ENCODE measurements at regions not wholly inside any gene's neighbourhood (a gene's known extent, or its start where the extent isn't known, plus 50 kb on each side); places are given as distances from the start of the nearest gene placed in this dataset.

DNA sequence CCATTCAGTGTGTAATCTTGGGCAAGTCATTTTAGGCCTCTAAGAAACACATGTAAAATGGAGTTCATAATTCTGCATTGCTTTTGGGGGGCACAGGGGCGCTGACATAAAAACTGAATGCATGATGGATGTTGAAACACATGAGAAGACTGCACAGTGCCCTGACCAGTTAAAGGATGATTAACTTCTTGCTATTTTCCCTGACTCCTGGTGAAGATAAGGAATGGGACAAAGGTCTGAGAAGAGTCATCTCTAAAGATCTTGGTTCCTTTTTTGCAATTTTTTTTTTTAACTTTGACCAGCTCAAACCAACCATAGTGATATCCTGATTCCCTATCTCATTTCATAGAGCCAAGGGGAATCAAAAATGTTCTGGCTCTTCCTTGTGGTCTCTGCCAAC is 134.9 kb upstream of the TENM4 start:
- no peaks in the 10 kb centered on the region for H3K36me3 ChIP-seq
- no peak overlapping the region for H3K27ac ChIP-seq
- no peaks in the 10 kb centered on the region for H3K27me3 ChIP-seq
- TF ChIP-seq POLR2AphosphoS5 (IDR thresholded peaks at IDR 0.05): no peak
- no peak for TF ChIP-seq EP300 (IDR thresholded peaks at IDR 0.05)
- WGBS, 2 donors: 19 to 65% methylated on average over 1 of the region's 1 CpG
- no peaks in the 10 kb centered on the region for H3K4me1 ChIP-seq
- intact Hi-C loops (cut with DNase I): no loop called here
- no peak overlapping the region for H3K4me3 ChIP-seq
- no peaks in the 10 kb centered on the region for H3K9me3 ChIP-seq
- no peak for DNase-seq

DNA sequence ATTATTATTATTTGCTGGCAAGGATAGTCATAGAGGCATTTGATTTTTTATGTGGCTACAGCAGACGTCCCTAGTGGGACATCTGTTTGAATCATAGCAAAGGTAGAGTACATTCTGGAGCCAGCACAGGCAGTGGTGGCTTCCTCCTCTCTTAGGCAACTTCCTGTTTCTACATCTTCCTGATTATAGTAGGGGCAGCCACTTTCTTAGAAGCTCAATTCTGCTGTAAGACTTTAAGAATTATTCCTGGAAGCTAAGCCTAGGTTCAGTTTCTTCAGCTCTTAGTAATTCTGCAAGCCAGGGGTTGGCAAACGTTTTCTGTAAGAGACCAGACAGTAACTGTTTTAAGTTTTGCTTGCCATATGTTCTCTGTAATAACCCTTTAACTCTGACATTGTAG is 129.3 kb upstream of the TENM4 start:
- 45 to 46% methylated on average over 2 of the region's 2 CpGs for WGBS, 2 donors
- no peaks in the 10 kb centered on the region for H3K9me3 ChIP-seq
- no peak overlapping the region for H3K27ac ChIP-seq
- no peak overlapping the region for H3K4me3 ChIP-seq
- H3K4me1 ChIP-seq: no peaks in the 10 kb centered on the region
- H3K36me3 ChIP-seq: no peaks in the 10 kb centered on the region
- no peak for DNase-seq
- intact Hi-C loops (cut with DNase I): no loop called here
- TF ChIP-seq EP300 (IDR thresholded peaks at IDR 0.05) (no peak), POLR2A (IDR thresholded peaks at IDR 0.05) (no peak), POLR2AphosphoS5 (IDR thresholded peaks at IDR 0.05) (no peak)
- TF ChIP-seq, protein P1, sequence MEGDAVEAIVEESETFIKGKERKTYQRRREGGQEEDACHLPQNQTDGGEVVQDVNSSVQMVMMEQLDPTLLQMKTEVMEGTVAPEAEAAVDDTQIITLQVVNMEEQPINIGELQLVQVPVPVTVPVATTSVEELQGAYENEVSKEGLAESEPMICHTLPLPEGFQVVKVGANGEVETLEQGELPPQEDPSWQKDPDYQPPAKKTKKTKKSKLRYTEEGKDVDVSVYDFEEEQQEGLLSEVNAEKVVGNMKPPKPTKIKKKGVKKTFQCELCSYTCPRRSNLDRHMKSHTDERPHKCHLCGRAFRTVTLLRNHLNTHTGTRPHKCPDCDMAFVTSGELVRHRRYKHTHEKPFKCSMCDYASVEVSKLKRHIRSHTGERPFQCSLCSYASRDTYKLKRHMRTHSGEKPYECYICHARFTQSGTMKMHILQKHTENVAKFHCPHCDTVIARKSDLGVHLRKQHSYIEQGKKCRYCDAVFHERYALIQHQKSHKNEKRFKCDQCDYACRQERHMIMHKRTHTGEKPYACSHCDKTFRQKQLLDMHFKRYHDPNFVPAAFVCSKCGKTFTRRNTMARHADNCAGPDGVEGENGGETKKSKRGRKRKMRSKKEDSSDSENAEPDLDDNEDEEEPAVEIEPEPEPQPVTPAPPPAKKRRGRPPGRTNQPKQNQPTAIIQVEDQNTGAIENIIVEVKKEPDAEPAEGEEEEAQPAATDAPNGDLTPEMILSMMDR (IDR thresholded peaks at IDR 0.05): no peak
- no peaks in the 10 kb centered on the region for H3K27me3 ChIP-seq

- H3K36me3 ChIP-seq: no peaks in the 10 kb centered on the region
- no peak overlapping the region for H3K27ac ChIP-seq
- H3K9me3 ChIP-seq: no peaks in the 10 kb centered on the region
- DNase-seq: no peak
- H3K27me3 ChIP-seq: no peaks in the 10 kb centered on the region
- no peak overlapping the region for H3K4me3 ChIP-seq
- H3K4me1 ChIP-seq: no peaks in the 10 kb centered on the region
- 84 to 87% methylated on average over 5 of the region's 5 CpGs for WGBS, 2 donors
- intact Hi-C loops (cut with DNase I): no loop called here
- no peak for TF ChIP-seq POLR2AphosphoS5 (IDR thresholded peaks at IDR 0.05)
- TF ChIP-seq, protein P1 (IDR thresholded peaks at IDR 0.05): no peak
- no peak for TF ChIP-seq EP300 (IDR thresholded peaks at IDR 0.05)
- no peak for TF ChIP-seq POLR2A (IDR thresholded peaks at IDR 0.05)
Observed at GRCh38 chr11:79564288-79564925, 123.6 kb upstream of the TENM4 start.

DNA sequence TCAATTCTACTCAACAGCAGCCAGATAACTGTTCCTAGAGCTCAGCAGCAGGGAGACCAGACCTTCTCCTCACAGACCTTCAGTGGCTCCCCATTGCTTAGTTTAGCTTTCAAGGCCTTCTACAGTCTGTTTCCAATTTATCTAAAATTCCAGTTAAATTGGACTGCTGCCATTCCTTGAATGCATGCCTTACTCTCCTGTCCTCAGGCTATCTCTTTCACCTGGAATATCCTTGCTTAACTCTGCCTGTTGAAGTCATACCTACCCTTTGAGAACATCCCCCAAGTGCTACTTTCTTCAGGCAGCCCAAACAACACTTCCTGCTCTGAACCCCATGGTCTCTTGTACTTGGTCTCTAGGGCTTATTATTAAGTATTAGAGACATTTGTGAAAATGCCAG is 120.7 kb upstream of the TENM4 start:
- H3K27ac ChIP-seq: no peak overlapping the region
- intact Hi-C loops (cut with DNase I): no loop called here
- no peak overlapping the region for H3K4me3 ChIP-seq
- no peaks in the 10 kb centered on the region for H3K9me3 ChIP-seq
- no peaks in the 10 kb centered on the region for H3K27me3 ChIP-seq
- no peaks in the 10 kb centered on the region for H3K36me3 ChIP-seq
- TF ChIP-seq, protein P1 (IDR thresholded peaks at IDR 0.05): no peak
- TF ChIP-seq POLR2A (IDR thresholded peaks at IDR 0.05) (no peak), POLR2AphosphoS5 (IDR thresholded peaks at IDR 0.05) (no peak), EP300 (IDR thresholded peaks at IDR 0.05) (no peak)
- H3K4me1 ChIP-seq: no peaks in the 10 kb centered on the region
- no peak for DNase-seq

GRCh38 chr11:79550809-79551208 is 110.0 kb upstream of the TENM4 start:
- Histone ChIP-seq H3K9me3 (no peaks in the 10 kb centered on the region), H3K27ac (no peak overlapping the region), H3K36me3 (no peaks in the 10 kb centered on the region), H3K4me1 (no peaks in the 10 kb centered on the region), H3K27me3 (no peaks in the 10 kb centered on the region), H3K4me3 (no peak overlapping the region)
- no peak for TF ChIP-seq EP300 (IDR thresholded peaks at IDR 0.05)
- no peak for TF ChIP-seq POLR2A (IDR thresholded peaks at IDR 0.05)
- no peak for TF ChIP-seq POLR2AphosphoS5 (IDR thresholded peaks at IDR 0.05)
- TF ChIP-seq, protein P1 (IDR thresholded peaks at IDR 0.05): no peak
- no peak for DNase-seq
- intact Hi-C loops (cut with DNase I): no loop called here

Data from sigmoid colon (tissue), 6 donors.